Caki2 (cell line): ENCODE measurements at regions not wholly inside any gene's neighbourhood (a gene's known extent, or its start where the extent isn't known, plus 50 kb on each side); places are given as distances from the start of the nearest gene placed in this dataset.

ENCODE experiments used
- DNase-seq: peaks from one replicate; pipeline ENCODE4 v3.0.0-alpha.2; 2015; ENCODE audit warnings: low read depth
- in situ Hi-C: cut with HindIII; loops from 2 replicates; pipeline ENCODE4 v1.10.0; 2016; ENCODE audit warnings: low sequenced_read_pairs, low pct_unique_long_range_greater_than_20kb, mixed read lengths

- DNase-seq, result no peak
- in situ Hi-C loops, result no loop called here
Measured at GRCh38 chr5:2920312-2920711, 168.8 kb upstream of the IRX2 start.

DNA sequence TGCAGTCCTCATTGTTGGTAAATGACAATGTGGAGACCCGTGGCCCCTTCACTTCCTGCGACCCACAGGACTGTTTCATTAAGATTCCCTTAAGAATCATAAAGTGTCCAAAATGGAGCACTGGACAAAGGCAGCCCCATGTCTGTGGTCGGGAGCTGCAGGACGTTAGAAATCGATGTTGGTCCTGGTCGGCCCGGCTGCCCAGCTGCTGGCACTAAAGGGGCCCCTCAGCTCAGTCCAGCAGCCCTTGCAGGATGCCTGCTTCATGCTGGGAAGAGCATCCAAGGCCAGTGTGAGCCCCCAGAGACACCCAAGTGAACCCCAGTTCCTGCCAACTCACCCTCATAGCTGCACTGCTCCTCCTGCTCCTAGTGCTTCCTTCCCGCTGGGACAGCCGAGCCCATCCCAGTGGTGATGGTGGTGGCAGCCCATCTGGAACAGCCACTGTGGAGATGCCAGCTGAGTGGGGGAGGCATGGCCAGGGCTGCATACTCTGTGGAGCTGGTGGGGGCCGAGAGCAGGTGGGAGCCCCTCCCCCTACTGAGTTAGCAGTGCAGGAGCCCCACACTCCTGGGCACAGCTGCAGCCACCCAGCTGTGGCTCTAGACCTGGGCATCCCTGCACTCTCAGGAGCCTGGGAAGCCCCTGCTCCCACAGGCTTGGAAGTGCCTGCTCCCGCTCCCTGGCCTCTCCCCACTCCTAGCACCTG is 168.0 kb upstream of the IRX2 start:
- DNase-seq, result no peak
- in situ Hi-C loops, result no loop called here

DNA sequence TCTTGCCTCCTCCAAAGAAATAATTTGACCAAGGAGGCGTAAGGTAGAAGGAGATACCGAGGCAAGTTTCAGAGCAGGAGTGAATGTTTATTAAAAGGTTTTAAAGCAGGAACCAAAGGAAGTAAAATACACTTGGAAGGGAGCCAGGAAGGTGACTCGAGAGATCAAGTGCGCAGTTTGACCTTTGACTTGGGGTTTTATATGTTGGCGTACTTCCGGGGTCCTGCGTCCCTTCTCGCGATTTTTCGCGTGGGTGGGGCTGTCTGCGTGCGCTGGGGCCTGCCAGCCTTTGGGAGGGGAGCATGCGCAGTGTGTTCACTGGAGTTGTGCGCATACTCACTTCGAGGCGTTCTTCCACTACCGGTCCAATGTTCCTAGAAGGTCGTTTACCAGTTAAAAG is 166.0 kb upstream of the IRX2 start:
- in situ Hi-C loops, result no loop called here
- DNase-seq, result no peak

DNA sequence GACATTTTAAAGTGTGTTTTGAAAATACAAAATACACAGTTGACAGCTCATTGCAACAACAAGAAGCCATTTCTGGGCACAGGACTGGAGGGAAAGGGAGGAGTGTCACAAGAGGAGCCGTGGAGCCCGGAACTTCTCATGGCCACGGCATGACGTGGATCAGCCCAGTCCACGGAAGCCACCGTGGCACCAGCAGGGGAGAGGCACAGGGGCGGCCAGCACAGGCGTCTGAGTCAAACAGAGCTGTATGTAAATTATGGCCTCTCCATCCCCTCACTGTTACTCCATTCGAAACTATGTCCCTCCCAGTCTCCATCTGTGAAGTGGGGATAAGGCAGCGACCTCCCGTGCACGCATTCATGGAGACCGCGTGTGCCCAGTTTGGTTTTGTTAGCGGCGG is 165.6 kb upstream of the IRX2 start:
- in situ Hi-C loops, result no loop called here
- DNase-seq, result no peak

DNA sequence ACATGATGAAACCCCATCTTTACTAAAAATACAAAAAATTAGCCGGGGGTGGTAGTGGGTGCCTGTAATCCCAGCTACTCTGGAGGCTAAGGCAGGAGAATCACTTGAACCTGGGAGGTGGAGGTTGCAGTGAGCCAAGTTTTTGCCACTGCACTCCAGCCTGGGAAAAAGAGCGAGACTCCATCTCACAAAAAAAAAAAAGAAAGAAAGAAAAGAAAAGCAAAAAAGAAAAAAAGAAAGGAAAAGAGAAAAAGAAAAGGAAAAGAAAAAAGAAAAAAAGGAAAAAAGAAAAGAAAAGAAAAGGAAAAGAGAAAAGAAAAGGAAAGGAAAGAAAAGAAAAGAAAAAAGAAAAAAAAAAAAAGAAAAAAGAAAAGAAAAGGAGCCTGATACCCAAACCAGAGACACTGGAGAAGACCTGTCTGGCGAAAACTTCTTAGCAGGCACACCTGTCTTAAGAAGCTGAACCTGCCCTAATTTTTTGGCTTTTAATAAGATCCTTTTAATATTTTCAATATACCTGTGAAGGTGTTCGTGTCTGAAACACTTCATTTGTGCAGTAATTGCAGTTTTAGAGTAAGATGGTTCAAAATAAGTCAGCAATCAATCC is 164.7 kb upstream of the IRX2 start:
- in situ Hi-C loops, result no loop called here
- DNase-seq, result no peak

- no peak for DNase-seq
- in situ Hi-C loops, result no loop called here
Measured at GRCh38 chr5:2914981-2915484, 163.6 kb upstream of the IRX2 start.

DNA sequence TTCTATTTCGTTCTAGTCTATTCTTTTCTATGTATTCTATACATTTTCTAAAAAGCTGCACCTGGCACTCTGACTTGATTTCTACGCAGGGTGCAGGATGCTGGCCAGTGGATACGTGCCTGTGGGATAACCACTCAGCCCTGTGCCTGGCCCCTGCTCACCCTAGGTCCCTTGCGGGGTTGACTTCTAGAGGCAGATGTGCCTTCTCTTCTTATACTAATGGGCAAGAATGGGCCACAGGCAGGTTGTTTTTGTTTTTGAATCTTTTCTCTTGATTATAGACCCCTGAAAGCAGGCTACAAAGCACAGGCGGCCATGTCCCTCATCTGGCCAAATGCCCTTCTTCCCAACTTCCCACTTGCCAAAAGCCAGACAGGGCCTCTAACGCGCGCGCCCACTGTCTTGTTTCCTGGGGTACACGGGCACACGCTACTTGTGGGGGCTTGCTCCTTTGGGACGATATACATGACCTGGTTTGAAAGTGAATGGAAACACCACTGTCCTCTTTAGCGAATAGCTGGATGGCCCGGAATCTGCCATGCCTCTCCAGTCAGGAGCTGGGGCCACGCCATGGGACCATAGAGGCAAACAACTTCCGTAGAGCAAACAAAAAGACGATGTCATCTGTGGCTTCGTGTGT is 162.7 kb upstream of the IRX2 start:
- in situ Hi-C loops, result no loop called here

DNA sequence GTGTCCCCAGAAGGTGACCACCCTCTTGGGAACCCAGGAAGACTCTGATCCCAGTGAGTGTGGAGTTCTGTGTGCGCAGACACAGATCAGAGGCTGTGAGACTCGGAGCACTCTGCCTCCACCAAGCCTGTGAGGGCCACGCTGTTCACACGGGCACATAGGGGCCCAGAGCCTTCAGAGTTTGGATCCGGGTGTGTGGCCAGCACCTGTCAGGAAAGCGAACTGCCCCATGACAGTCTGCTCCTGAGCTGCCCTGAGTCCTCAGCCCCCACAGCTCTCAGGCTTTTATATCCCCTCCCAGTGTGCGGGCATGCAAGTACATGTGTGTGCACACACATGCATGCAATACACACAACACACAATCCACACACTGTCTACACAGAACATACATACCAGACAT is 161.8 kb upstream of the IRX2 start:
- in situ Hi-C loops, result no loop called here

More for the DNA sequence above, 162.7 kb upstream of the IRX2 start:
- no peak for DNase-seq

GRCh38 chr5:2912741-2913140 is 161.3 kb upstream of the IRX2 start:
- in situ Hi-C loops, result no loop called here
- DNase-seq, result no peak

More for the DNA sequence above, 161.8 kb upstream of the IRX2 start:
- no peak for DNase-seq

- in situ Hi-C loops, result no loop called here
- no peak for DNase-seq
Measured at GRCh38 chr5:2910401-2911175, 159.1 kb upstream of the IRX2 start.

DNA sequence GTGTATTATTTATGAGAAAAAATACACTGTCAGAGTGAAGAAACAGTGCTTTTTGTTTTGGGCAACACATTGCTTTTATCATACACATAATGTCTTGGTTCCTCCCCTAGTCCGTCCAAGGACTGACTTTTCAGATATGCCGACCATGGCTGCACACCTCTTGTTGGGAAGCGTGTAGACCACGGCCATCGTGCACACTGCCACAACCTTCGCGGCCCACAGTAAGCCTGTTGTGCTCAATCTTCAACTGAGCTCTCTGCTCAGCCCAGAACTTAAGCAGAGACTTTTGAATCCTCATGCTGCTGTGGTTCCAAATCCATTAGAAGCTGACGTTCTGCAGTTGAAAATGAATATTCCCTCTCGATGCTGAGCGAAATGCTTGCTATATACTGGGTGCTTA is 157.6 kb upstream of the IRX2 start:
- in situ Hi-C loops, result no loop called here
- no peak for DNase-seq

DNA sequence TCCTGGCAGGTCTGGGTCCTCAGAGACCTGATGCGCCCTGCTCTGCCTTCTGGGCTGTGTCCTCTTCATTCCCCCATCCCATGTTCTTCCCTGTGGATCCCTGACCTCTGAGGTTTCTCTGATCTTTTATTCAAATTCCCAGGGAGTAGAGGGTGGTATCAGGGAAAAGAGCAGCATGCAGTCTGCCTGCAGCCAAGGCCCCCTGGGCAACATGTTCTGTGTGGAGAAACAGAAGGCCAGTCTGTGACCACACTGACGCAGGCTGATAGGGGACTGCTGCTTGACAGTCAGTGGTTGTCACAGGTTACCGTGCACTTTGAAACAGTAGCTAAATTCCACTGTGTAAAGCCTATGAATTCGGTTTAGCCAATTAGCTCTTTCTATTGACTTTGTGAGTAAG is 156.6 kb upstream of the IRX2 start:
- no peak for DNase-seq
- in situ Hi-C loops, result no loop called here

- in situ Hi-C loops, result no loop called here
- DNase-seq, result no peak
Measured at GRCh38 chr5:2906302-2907090, 155.0 kb upstream of the IRX2 start.

- in situ Hi-C loops, result no loop called here
- DNase-seq, result no peak
Measured at GRCh38 chr5:2905741-2906140, 154.3 kb upstream of the IRX2 start.

- no peak for DNase-seq
- in situ Hi-C loops, result no loop called here
Measured at GRCh38 chr5:2904956-2905355, 153.5 kb upstream of the IRX2 start.

DNA sequence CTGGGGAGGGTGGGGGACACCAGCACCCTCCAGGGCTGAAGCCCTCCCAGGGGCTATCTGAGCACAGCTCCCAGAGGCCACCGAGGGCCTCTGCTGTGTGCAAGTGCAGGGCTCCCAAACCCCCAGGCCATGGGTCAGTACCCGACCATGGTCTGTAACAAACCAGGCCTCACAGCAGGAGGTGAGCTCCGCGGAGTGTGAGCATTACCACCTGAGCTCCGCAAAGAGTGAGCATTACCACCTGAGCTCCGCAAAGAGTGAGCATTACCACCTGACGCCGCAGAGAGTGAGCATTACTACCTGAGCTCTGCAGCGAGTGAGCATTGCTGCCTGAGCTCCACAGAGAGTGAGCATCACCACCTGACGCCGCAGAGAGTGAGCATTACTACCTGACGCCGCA is 152.9 kb upstream of the IRX2 start:
- in situ Hi-C loops, result no loop called here
- no peak for DNase-seq

DNA sequence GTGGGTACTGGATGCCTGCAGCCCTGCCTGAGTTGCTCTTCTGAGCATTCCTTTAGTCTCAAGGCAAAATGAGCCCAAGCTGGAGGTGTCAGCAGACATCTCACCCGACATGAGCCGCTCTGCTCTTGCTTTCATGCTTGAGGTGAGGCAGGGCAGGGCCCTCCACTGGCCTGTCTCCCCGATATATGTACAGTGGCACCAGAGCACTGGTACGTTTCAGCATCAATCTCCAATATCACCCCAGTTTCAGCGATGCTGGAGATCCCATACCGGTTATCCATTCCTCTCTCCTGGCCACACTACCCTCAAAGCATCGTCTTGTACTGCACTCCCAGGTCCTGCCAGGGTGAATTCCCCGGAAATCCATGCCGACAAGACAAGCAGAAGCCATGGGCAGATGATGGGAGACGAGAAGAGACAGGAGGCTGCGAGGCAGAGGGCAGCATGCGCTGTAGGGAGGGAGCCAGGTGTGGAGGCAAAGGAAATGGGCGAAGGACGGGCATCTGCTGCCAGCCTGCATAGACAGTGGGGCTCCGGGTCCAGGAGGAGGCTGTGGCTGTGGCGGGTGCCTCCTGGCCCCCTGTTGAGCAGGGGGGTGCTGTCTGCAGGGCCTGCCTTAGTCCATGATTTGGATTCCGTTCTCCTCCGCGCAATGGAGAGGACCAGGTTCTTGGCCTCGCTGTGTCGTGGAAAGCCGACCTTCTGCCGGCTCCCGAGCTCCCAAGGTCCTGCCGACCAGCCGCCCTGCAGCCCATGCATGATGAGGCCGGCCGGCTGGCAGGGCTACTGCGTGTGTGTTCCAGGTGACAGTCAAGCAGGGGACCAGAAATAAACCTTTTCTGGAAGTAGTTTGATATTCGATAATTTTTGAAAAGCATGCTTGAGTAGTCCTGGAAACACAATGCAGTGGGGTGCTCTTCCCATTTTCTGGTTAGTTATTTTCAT is 152.2 kb upstream of the IRX2 start:
- in situ Hi-C loops, result no loop called here
- no peak for DNase-seq
